ENCODE measurements at regions not wholly inside any gene's neighbourhood (a gene's known extent, or its start where the extent isn't known, plus 50 kb on each side); places are given as distances from the start of the nearest gene placed in this dataset.
A peak's percentile ranks its signal among the peaks of the same experiment; 100 is the strongest.

- no peak for DNase-seq (ENCODE audit: low read depth in 4 of 4, low spot score in 3 of 4)
These were observed 109.8 kb upstream of the ATXN1 start for GRCh38 chr6:16871047-16871446.

GRCh38 chr6:16868968-16869367 is 107.7 kb upstream of the ATXN1 start:
- DNase-seq (ENCODE audit: low read depth in 4 of 4, low spot score in 3 of 4): no peak

GRCh38 chr6:16857969-16858592 is 96.8 kb upstream of the ATXN1 start:
- peak in 1 of 4 donors; percentile 23 for DNase-seq (ENCODE audit: low read depth in 4 of 4, low spot score in 3 of 4)

GRCh38 chr6:16855460-16855859 is 94.2 kb upstream of the ATXN1 start:
- no peak for DNase-seq (ENCODE audit: low read depth in 4 of 4, low spot score in 3 of 4)

- DNase-seq (ENCODE audit: low read depth in 4 of 4, low spot score in 3 of 4): no peak
These were observed 93.7 kb upstream of the ATXN1 start for GRCh38 chr6:16854986-16855385.

- DNase-seq (ENCODE audit: low read depth in 4 of 4, low spot score in 3 of 4): no peak
These were observed 91.4 kb upstream of the ATXN1 start for GRCh38 chr6:16852671-16853070.

GRCh38 chr6:16851758-16852157 is 90.5 kb upstream of the ATXN1 start:
- no peak for DNase-seq (ENCODE audit: low read depth in 4 of 4, low spot score in 3 of 4)

GRCh38 chr6:16851044-16851540 is 89.8 kb upstream of the ATXN1 start:
- DNase-seq (ENCODE audit: low read depth in 4 of 4, low spot score in 3 of 4): no peak

GRCh38 chr6:16850681-16851026 is 89.4 kb upstream of the ATXN1 start:
- no peak for DNase-seq (ENCODE audit: low read depth in 4 of 4, low spot score in 3 of 4)

GRCh38 chr6:16849988-16850680 is 88.9 kb upstream of the ATXN1 start:
- DNase-seq (ENCODE audit: low read depth in 4 of 4, low spot score in 3 of 4): no peak

GRCh38 chr6:16849280-16849987 is 88.2 kb upstream of the ATXN1 start:
- DNase-seq (ENCODE audit: low read depth in 4 of 4, low spot score in 3 of 4): no peak

GRCh38 chr6:16846399-16846778 is 85.1 kb upstream of the ATXN1 start:
- DNase-seq (ENCODE audit: low read depth in 4 of 4, low spot score in 3 of 4): no peak

GRCh38 chr6:16844183-16844582 is 82.9 kb upstream of the ATXN1 start:
- no peak for DNase-seq (ENCODE audit: low read depth in 4 of 4, low spot score in 3 of 4)

GRCh38 chr6:16842676-16843075 is 81.4 kb upstream of the ATXN1 start:
- no peak for DNase-seq (ENCODE audit: low read depth in 4 of 4, low spot score in 3 of 4)

GRCh38 chr6:16841241-16841640 is 80.0 kb upstream of the ATXN1 start:
- no peak for DNase-seq (ENCODE audit: low read depth in 4 of 4, low spot score in 3 of 4)

GRCh38 chr6:16840725-16841124 is 79.5 kb upstream of the ATXN1 start:
- DNase-seq (ENCODE audit: low read depth in 4 of 4, low spot score in 3 of 4): no peak

GRCh38 chr6:16840291-16840690 is 79.0 kb upstream of the ATXN1 start:
- no peak for DNase-seq (ENCODE audit: low read depth in 4 of 4, low spot score in 3 of 4)

GRCh38 chr6:16839631-16840179 is 78.4 kb upstream of the ATXN1 start:
- no peak for DNase-seq (ENCODE audit: low read depth in 4 of 4, low spot score in 3 of 4)

- DNase-seq (ENCODE audit: low read depth in 4 of 4, low spot score in 3 of 4): no peak
These were observed 76.1 kb upstream of the ATXN1 start for GRCh38 chr6:16837217-16837972.

- no peak for DNase-seq (ENCODE audit: low read depth in 4 of 4, low spot score in 3 of 4)
These were observed 75.1 kb upstream of the ATXN1 start for GRCh38 chr6:16836144-16836981.

Data from right renal pelvis (tissue), 4 donors.